A549 (cell line): ENCODE measurements at regions not wholly inside any gene's neighbourhood (a gene's known extent, or its start where the extent isn't known, plus 50 kb on each side); places are given as distances from the start of the nearest gene placed in this dataset.

Source experiments
- CEBPB ChIP-seq, 2 experiments: fragments of >200 bp in 1 of 2; sonication (Bioruptor Twin) in 1 of 2; formaldehyde crosslinking in 1 of 2; IDR thresholded peaks; 2 replicates each; pipeline ENCODE4 v1.6.1; 2012 to 2016
- ESRRA ChIP-seq: fragments of 150-350 bp; IDR thresholded peaks from 2 replicates; pipeline ENCODE4 v1.6.1; 2014; ENCODE audit warnings: mild to moderate bottlenecking, low read length, borderline replicate concordance
- GATA3 ChIP-seq: IDR thresholded peaks from 2 replicates; pipeline ENCODE4 v1.6.1; 2012; ENCODE audit warnings: borderline replicate concordance
- JUN ChIP-seq, 2 experiments: fragments of >200 bp; sonication (Bioruptor Twin); formaldehyde crosslinking; IDR thresholded peaks; 2 replicates in 1 of 2; 3 replicates in 1 of 2; pipeline ENCODE4 v1.6.1; 2016 to 2017
- KDM1A ChIP-seq: fragments of 200-600 bp; sonication (generic); IDR thresholded peaks from 2 replicates; pipeline ENCODE4 v1.6.1; 2016; ENCODE audit warnings: low read depth, mild to moderate bottlenecking
- MYC ChIP-seq: IDR thresholded peaks from 2 replicates; pipeline ENCODE4 v1.6.1; 2012; ENCODE audit warnings: mild to moderate bottlenecking, inconsistent platforms, low read length, improper control_type of control experiment, borderline replicate concordance
- POLR2A ChIP-seq: IDR thresholded peaks from 2 replicates; pipeline ENCODE4 v1.6.1; 2012; ENCODE audit warnings: mild to moderate bottlenecking, low read length
- RCOR1 ChIP-seq: fragments of 150-350 bp; IDR thresholded peaks from 2 replicates; pipeline ENCODE4 v1.6.1; 2014; ENCODE audit warnings: antibody characterized with exemption, low read length, low read depth
- ZFP36 ChIP-seq: fragments of 450-650 bp; IDR thresholded peaks from 2 replicates; pipeline ENCODE4 v1.6.1; 2014; ENCODE audit warnings: borderline replicate concordance; ENCODE audit not compliant: partially characterized antibody
- TF ChIP-seq, protein P1 (sequence below): fragments of >200 bp; sonication (Bioruptor Twin); formaldehyde crosslinking; IDR thresholded peaks from 3 replicates; pipeline ENCODE4 v1.5.1; 2016
- TF ChIP-seq, protein P2 (sequence below): fragments of 200-600 bp; sonication (generic); IDR thresholded peaks from 2 replicates; pipeline ENCODE4 v1.6.1; 2016; ENCODE audit warnings: antibody characterized with exemption, mild to moderate bottlenecking, moderate library complexity
- TF ChIP-seq, protein P3 (sequence below): fragments of 250-450 bp; sonication (Bioruptor Pico); IDR thresholded peaks from 2 replicates; pipeline ENCODE4 v1.5.0; 2021; ENCODE audit warnings: mild to moderate bottlenecking, moderate library complexity, borderline replicate concordance
- TF ChIP-seq, protein P4 (sequence below): IDR thresholded peaks from 2 replicates; pipeline ENCODE4 v1.6.1; 2012

DNA sequence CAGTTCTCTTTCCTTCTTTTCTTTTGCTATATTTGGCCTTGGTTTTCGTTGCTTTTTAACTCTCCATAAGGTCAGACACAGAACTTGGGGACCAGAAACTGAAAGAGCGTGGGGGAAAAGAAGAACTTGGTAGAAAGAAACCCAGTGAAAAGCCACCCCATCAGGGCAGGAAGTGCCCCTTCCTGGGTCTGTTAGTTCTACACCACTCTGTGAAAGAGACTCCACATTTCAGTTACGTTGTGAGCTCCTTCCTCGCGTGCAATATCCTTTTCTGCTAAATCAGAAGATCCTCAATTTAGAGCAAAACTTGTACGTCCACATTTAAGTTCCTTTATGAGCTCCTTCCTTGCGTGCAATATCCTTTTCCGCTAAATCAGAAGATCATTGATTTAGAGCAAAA lies 220.6 kb upstream of the FOXK1 start:
- TF ChIP-seq, protein P1, sequence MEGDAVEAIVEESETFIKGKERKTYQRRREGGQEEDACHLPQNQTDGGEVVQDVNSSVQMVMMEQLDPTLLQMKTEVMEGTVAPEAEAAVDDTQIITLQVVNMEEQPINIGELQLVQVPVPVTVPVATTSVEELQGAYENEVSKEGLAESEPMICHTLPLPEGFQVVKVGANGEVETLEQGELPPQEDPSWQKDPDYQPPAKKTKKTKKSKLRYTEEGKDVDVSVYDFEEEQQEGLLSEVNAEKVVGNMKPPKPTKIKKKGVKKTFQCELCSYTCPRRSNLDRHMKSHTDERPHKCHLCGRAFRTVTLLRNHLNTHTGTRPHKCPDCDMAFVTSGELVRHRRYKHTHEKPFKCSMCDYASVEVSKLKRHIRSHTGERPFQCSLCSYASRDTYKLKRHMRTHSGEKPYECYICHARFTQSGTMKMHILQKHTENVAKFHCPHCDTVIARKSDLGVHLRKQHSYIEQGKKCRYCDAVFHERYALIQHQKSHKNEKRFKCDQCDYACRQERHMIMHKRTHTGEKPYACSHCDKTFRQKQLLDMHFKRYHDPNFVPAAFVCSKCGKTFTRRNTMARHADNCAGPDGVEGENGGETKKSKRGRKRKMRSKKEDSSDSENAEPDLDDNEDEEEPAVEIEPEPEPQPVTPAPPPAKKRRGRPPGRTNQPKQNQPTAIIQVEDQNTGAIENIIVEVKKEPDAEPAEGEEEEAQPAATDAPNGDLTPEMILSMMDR = no peak
- TF ChIP-seq, protein P2, sequence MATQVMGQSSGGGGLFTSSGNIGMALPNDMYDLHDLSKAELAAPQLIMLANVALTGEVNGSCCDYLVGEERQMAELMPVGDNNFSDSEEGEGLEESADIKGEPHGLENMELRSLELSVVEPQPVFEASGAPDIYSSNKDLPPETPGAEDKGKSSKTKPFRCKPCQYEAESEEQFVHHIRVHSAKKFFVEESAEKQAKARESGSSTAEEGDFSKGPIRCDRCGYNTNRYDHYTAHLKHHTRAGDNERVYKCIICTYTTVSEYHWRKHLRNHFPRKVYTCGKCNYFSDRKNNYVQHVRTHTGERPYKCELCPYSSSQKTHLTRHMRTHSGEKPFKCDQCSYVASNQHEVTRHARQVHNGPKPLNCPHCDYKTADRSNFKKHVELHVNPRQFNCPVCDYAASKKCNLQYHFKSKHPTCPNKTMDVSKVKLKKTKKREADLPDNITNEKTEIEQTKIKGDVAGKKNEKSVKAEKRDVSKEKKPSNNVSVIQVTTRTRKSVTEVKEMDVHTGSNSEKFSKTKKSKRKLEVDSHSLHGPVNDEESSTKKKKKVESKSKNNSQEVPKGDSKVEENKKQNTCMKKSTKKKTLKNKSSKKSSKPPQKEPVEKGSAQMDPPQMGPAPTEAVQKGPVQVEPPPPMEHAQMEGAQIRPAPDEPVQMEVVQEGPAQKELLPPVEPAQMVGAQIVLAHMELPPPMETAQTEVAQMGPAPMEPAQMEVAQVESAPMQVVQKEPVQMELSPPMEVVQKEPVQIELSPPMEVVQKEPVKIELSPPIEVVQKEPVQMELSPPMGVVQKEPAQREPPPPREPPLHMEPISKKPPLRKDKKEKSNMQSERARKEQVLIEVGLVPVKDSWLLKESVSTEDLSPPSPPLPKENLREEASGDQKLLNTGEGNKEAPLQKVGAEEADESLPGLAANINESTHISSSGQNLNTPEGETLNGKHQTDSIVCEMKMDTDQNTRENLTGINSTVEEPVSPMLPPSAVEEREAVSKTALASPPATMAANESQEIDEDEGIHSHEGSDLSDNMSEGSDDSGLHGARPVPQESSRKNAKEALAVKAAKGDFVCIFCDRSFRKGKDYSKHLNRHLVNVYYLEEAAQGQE = no peak
- TF ChIP-seq, protein P3, sequence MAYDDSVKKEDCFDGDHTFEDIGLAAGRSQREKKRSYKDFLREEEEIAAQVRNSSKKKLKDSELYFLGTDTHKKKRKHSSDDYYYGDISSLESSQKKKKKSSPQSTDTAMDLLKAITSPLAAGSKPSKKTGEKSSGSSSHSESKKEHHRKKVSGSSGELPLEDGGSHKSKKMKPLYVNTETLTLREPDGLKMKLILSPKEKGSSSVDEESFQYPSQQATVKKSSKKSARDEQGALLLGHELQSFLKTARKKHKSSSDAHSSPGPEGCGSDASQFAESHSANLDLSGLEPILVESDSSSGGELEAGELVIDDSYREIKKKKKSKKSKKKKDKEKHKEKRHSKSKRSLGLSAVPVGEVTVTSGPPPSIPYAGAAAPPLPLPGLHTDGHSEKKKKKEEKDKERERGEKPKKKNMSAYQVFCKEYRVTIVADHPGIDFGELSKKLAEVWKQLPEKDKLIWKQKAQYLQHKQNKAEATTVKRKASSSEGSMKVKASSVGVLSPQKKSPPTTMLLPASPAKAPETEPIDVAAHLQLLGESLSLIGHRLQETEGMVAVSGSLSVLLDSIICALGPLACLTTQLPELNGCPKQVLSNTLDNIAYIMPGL (CRISPR knock-in tag) = no peak
- no peak for TF ChIP-seq JUN (IDR thresholded peaks at IDR 0.05)
- TF ChIP-seq, protein P4, sequence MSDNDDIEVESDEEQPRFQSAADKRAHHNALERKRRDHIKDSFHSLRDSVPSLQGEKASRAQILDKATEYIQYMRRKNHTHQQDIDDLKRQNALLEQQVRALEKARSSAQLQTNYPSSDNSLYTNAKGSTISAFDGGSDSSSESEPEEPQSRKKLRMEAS = no peak
- TF ChIP-seq POLR2A = no peak
- no peak for TF ChIP-seq RCOR1
- no peak for TF ChIP-seq ZFP36
- TF ChIP-seq ESRRA = no peak
- TF ChIP-seq MYC = no peak
- no peak for TF ChIP-seq CEBPB (IDR thresholded peaks at IDR 0.05)
- no peak for TF ChIP-seq GATA3
- no peak for TF ChIP-seq KDM1A
